Small intestine (tissue), 7 donors: ENCODE measurements at regions not wholly inside any gene's neighbourhood (a gene's known extent, or its start where the extent isn't known, plus 50 kb on each side); places are given as distances from the start of the nearest gene placed in this dataset.

Source experiments
- DNase-seq, 2 donors: peaks; one replicate each; pipeline versions ENCODE4 v3.0.0 to v3.0.0-alpha.2; 2013
- FAIRE-seq: peaks from 2 replicates; lab custom pipeline; 2012; peaks lifted over from hg19 to GRCh38; lab: Jason Lieb, UNC
- H3K27ac ChIP-seq, 3 donors: one replicate each; pipeline ENCODE4 v1.5.1; 2013; ENCODE audit warnings: low read length in 2 of 3, mild to moderate bottlenecking in 2 of 3, control low read depth in 1 of 3, inconsistent platforms in 1 of 3, low read depth in 1 of 3, moderate library complexity in 1 of 3
- H3K27me3 ChIP-seq, 3 donors: one replicate each; pipeline ENCODE4 v1.6.1; 2013; ENCODE audit warnings: low read length in 3 of 3, inconsistent platforms in 1 of 3; ENCODE audit not compliant: control insufficient read depth in 3 of 3, insufficient read depth in 3 of 3
- H3K36me3 ChIP-seq, 3 donors: one replicate each; pipeline ENCODE4 v1.6.1; 2013; ENCODE audit warnings: low read length in 3 of 3, inconsistent platforms in 1 of 3, low read depth in 1 of 3, mild to moderate bottlenecking in 1 of 3, moderate library complexity in 1 of 3; ENCODE audit not compliant: control insufficient read depth in 3 of 3, insufficient read depth in 2 of 3
- H3K4me1 ChIP-seq, 3 donors: one replicate each; pipeline ENCODE4 v1.6.1; 2013; ENCODE audit warnings: low read length in 2 of 3, inconsistent platforms in 1 of 3, low read depth in 1 of 3, mild to moderate bottlenecking in 1 of 3, moderate library complexity in 1 of 3; ENCODE audit not compliant: control insufficient read depth in 3 of 3, insufficient read depth in 2 of 3
- H3K4me3 ChIP-seq, 3 donors: one replicate each; pipeline ENCODE4 v1.5.1; 2013; ENCODE audit warnings: low read length in 3 of 3, control low read depth in 1 of 3, inconsistent platforms in 1 of 3, low read depth in 1 of 3, mild to moderate bottlenecking in 1 of 3, moderate library complexity in 1 of 3
- H3K9me3 ChIP-seq, 2 donors: one replicate each; pipeline ENCODE4 v1.6.1; 2013; ENCODE audit warnings: low read depth in 1 of 2, low read length in 1 of 2; ENCODE audit not compliant: control insufficient read depth in 2 of 2, insufficient read depth in 1 of 2
- whole genome bisulfite sequencing, 3 donors: extraction: QIAGEN DNeasy Blood & Tissue Kit; methylation state at CpG; one replicate each; pipeline ENCODE4 v1.1.7; 2013; 5-methylcytosine and 5-hydroxymethylcytosine counted together
- donor health status: healthy with polysubstance abuse.
- donor health status: control.
- donor health status: control.
- donor health status: Bipolar disorder and iron deficiency.
- donor health status: healthy.

DNA sequence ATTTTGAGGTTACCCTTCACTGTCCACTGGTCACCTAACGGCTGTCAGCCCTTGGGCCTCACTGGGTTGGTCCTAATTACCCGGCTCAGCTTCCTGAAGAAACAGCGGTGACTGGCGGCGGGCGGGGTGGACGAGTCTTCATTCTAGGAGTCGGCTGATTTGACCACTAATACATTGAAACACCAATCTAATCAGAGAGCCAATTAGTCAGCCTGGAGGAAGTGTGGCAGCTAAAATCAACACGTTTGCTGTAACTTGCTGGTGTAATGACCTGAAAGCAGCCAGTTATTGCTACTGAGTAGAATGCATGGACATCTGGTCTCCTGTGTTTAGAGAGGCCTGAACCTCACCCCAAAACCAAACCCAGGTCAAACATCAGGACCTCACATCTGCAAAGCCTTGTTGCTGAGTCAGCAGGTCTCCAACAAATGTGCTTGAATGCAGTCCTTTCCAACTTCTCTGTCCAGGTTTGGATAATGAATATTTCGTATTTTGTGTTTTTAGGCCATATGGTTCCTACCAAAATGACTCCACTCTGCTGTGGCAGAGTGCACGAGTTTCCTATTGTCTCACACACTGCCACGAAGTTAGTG lies 496.4 kb downstream of the BRD1 start:
- no peaks in the 10 kb centered on the region for H3K4me1 ChIP-seq
- no peaks in the 10 kb centered on the region for H3K27me3 ChIP-seq
- FAIRE-seq (no peak), DNase-seq (no peak)
- 39 to 61% (median 46%) methylated on average over 12 of the region's 12 CpGs for WGBS, 3 donors
- peaks cover 0 to 4% of the 10 kb centered on the region in 2 donors for H3K9me3 ChIP-seq
- no peak overlapping the region for H3K4me3 ChIP-seq
- H3K27ac ChIP-seq: no peak overlapping the region
- no peaks in the 10 kb centered on the region for H3K36me3 ChIP-seq

DNA sequence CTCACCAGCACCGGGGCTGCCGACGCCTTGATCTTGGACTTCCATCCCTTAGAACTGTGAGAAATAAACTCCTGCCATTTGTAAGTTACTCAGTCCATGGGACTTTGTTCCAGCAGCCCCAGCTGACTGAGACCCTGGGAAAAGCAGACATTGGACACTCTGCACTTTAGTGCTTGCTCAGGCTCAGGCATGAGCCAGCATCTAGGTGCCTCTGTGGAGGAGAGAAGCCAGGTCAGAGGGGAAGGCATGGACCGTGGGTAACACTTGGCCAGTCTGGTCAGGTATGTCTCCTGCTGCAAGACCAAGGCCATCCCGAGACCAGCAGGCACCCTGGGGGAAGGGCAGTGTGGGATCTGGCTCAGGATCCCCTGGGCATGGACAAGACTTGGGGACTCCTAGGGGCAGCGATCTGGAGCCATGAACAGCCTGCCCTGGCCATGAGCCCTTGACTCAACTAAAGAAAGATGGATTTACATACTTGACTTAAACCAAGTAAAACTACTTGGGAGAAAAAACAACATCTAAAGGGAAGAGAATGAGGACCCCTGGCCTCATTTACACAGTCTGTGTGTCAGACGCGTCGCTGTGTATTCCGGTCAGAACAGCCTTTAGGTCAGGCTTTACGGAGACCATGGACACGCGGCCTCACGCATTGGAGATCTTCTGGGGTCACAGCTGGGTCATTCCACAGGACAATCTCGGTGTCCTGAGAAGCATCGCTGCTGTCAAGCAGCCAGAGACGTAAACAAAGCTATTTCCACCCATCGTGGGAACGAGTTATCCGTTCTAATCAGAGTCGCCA lies 497.1 kb downstream of the BRD1 start:
- Histone ChIP-seq H3K27me3 (no peaks in the 10 kb centered on the region), H3K36me3 (no peaks in the 10 kb centered on the region), H3K9me3 (peaks cover 0 to 4% of the 10 kb centered on the region in 2 donors), H3K27ac (no peak overlapping the region), H3K4me1 (no peaks in the 10 kb centered on the region), H3K4me3 (no peak overlapping the region)
- 70 to 76% (median 70%) methylated on average over 21 of the region's 21 CpGs for WGBS, 3 donors
- no peak for FAIRE-seq
- DNase-seq: no peak

DNA sequence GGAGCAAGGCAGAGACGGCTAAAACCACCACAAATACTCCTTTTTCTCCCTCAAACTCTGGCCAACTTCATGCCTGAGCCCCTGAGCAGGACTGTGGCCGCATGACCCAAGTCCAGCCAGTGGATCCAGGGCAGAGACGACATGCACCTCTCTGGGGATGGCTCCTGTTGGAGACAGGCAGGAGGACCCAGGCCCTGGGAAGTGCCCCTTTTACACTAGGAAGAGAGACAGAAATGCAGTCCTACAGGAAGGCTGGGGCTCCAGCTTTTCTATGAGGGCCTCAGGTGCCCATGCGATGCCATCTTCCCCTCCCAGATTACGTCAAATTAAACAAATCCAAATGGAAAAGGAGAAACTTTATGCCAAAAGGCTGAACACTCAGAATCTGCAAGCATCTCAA lies 498.0 kb downstream of the BRD1 start:
- FAIRE-seq (no peak), DNase-seq (no peak)
- Histone ChIP-seq H3K4me3 (no peak overlapping the region), H3K36me3 (no peaks in the 10 kb centered on the region), H3K9me3 (peaks cover 0 to 4% of the 10 kb centered on the region in 2 donors), H3K4me1 (no peaks in the 10 kb centered on the region), H3K27ac (no peak overlapping the region), H3K27me3 (no peaks in the 10 kb centered on the region)
- 57 to 64% (median 58%) methylated on average over 5 of the region's 5 CpGs for WGBS, 3 donors

DNA sequence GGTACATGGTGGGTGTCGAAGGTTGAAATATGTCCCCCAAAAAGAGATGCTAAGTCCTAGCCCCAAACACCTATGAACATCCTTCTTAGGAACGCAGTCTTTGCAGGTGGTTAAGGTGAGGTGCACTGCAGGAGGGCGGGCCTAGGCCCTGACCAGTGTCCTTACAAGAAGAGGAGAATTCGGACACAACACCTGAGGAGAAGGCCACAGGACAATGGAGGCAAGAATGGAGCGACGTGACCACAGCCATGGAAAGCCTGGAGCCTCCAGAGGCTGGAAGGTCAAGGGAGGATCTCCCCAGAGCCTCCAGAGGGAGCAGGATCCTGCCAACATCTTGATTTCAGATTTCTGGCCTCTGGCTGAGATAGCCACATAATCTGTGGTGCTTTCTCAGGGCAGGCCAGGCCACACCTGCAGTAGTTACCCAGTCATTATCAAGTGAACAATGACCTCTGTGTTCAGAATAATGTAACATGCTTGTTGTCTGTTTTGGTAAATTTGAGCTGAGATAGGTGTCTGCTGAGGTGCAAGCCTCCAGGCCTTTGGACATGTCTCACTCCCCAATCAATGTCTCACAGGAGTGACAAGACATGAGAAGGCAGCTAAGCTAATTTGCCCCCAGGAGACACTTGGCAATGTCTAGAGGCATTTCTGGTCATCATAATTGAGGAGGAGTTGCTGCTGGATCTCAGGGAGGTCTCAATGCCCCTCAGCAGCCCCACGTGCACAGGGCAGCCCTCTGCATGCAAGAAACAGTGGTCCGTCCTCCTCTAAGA lies 498.9 kb downstream of the BRD1 start:
- 70 to 73% (median 70%) methylated on average over 8 of the region's 8 CpGs for WGBS, 3 donors
- Histone ChIP-seq H3K4me3 (no peak overlapping the region), H3K27me3 (no peaks in the 10 kb centered on the region), H3K27ac (no peak overlapping the region), H3K4me1 (no peaks in the 10 kb centered on the region), H3K9me3 (peaks cover 0 to 4% of the 10 kb centered on the region in 2 donors), H3K36me3 (no peaks in the 10 kb centered on the region)
- DNase-seq (no peak), FAIRE-seq (no peak)

DNA sequence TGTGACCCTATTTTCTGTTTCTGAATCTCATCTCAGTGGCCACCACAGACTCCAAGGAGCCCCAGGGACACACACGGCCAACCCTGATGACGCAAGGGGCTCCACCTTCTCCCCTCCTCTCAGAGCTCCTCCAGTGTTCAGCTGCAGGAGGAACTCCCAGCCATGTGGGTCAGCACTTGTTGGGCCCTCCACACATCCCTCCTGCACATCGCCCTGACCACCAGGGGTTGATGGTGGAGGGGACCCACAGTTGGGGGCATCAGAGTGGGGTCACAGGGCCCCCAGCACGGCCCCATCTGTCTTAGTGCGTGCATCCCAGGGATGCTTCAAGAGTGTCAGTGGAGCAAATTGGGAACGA lies 499.6 kb downstream of the BRD1 start:
- Histone ChIP-seq H3K36me3 (no peaks in the 10 kb centered on the region), H3K27me3 (no peaks in the 10 kb centered on the region), H3K9me3 (peaks cover 0 to 4% of the 10 kb centered on the region in 2 donors), H3K4me3 (no peak overlapping the region), H3K4me1 (no peaks in the 10 kb centered on the region), H3K27ac (no peak overlapping the region)
- DNase-seq (no peak), FAIRE-seq (no peak)
- 74 to 79% (median 75%) methylated on average over 6 of the region's 6 CpGs for WGBS, 3 donors

DNA sequence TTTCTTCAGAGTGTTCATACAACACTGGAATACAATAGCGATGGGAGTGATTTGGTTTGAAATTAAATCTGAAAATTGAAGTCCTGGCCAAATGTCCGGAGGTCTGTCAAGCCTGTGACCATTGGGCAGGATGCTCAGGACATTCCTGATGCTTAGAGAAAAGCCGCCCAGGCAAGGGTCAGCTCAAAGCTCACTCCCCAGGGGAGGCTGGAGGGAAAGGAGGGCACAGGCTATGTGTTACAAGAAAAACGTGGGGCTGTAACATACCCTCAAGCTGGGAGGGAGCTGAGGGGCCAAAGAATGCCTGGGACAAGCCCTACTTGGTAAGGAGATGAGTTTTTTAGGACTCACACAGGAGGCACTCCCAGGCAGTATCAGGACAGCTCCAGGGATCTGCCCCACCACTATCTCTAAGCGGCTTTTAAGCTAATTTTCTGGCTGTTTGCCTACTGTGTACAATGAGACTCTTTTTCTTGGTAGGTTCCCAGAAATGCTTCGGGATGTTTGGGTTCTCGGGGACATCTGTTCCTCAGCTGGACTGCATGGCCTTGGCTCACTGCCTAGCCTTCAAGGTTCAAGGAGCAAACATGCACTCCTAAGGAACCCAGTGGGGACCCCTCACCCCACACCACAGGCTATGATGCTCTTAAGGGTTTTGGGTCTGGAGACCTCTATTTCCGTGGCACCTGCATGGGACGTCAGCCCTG lies 500.1 kb downstream of the BRD1 start:
- Histone ChIP-seq H3K9me3 (peaks cover 0 to 4% of the 10 kb centered on the region in 2 donors), H3K4me3 (no peak overlapping the region), H3K27ac (no peak overlapping the region), H3K27me3 (no peaks in the 10 kb centered on the region), H3K36me3 (no peaks in the 10 kb centered on the region), H3K4me1 (no peaks in the 10 kb centered on the region)
- DNase-seq (no peak), FAIRE-seq (no peak)
- WGBS, 3 donors: 64 to 73% (median 66%) methylated on average over 9 of the region's 9 CpGs

DNA sequence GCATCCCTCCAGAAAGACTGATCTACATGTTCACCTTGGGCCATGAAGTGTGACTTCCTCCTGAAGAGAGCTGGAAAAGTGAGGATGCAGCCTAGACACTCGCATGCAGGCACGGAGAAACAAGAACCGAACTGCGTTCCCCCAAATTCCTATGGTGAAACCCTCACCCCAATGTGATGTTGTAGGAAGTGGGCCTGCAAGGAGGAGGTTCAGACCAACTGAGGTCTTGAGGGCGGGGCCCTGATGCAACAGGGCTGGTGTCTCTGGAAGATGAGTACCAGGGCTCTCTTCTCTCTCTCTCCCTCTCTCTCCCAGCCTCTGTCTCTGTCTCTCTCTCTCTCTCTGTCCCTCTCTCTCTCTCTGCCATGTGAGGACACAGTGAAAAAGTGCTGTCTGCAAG lies 501.1 kb downstream of the BRD1 start:
- H3K27me3 ChIP-seq: no peaks in the 10 kb centered on the region
- H3K4me1 ChIP-seq: no peaks in the 10 kb centered on the region
- FAIRE-seq: no peak
- DNase-seq: no peak
- whole genome bisulfite sequencing, 3 donors: 73 to 75% (median 74%) methylated on average over 5 of the region's 5 CpGs
- no peak overlapping the region for H3K27ac ChIP-seq
- H3K9me3 ChIP-seq: peaks cover 0 to 4% of the 10 kb centered on the region in 2 donors
- no peaks in the 10 kb centered on the region for H3K36me3 ChIP-seq
- no peak overlapping the region for H3K4me3 ChIP-seq
